ENCODE measurements at regions not wholly inside any gene's neighbourhood (a gene's known extent, or its start where the extent isn't known, plus 50 kb on each side); places are given as distances from the start of the nearest gene placed in this dataset.
A peak's percentile ranks its signal among the peaks of the same experiment; 100 is the strongest.

DNA sequence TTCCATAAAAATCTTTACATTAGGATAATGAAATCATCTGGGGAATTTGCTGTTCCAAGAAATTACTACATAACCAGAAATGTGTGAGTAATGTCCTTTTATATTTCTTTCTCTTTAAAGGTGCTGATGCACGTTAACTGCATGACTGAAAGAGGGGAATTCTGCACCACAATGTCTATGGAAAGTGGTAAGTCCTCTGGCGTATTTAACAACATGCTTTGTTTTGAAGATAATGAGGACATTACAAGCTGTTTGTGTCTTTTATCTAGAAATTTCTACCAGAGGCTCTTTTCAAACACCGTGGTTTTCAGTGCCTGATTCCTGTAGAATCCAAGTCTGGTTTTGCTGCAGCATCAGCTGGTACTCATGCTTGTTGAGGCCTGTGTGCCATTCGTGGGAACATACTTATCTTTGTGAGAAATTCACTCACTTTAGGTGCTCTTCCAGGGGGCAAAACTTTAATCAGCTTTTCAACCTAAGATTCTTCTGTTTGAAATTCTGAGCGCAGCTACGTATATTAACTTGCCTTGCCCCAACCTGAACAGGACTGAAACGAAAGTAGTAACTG, 257.2 kb downstream of the PDHA2 start:
- DNase-seq (ENCODE audit: low read depth): no peak

DNA sequence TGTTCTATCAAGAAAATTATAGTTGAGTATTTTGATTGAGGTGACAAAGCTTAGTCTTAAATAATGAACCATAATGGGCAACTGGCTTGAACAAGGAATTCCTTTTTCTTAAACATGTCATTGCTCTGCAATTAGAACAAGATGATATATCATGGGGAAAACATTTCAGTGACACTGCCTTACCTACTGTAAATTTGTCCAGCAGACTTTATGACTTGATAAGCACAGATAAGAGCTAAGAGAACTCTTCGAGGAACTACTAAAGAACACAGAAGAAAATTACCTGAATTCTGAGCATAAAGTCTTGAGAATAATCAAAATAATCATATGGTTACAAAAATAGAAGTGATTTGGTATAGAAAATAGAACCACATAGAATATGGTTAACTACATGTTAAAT, 257.8 kb downstream of the PDHA2 start:
- no peak for DNase-seq (ENCODE audit: low read depth)

DNA sequence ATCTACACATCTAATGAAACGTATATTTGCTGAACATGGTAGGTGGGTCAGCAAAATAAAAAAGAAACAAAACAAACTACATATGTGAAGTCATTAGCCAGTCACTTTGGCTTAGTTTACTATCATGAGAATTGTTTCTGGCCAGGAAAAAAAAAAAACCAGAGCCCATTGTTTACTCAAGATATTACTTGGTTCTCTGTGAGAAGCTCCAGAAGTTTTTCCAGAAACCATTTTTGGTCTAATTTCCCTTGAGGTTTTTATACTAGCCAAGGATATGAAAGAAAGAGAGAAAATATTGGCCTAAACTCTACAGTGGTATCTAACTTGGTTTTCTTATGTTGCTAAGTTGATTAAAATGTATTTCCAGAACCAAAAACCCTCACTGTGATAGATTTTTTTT, 259.1 kb downstream of the PDHA2 start:
- DNase-seq (ENCODE audit: low read depth): no peak

DNA sequence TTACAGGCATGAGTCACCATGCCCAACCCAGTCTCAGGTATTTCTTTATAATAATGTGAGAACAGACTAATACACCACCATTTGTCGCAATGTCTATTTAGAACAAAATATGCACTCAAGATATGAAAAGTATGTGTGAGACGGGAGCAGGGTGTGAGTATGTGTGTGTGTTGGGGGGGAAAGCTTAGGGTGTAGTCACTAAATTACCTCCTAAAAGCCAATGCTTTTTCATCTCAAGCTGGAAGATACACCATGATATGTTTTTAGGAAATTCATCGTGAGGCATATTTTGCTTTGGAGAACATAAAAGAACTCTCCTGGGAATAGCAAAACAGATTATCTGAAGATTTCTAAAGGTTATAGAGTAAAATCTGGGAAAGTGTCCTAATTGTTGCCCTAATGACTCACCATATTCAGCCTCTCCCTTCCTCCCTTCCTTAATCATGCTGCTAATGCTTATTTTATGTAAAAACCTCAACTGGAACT, 262.7 kb downstream of the PDHA2 start:
- DNase-seq (ENCODE audit: low read depth): no peak

DNA sequence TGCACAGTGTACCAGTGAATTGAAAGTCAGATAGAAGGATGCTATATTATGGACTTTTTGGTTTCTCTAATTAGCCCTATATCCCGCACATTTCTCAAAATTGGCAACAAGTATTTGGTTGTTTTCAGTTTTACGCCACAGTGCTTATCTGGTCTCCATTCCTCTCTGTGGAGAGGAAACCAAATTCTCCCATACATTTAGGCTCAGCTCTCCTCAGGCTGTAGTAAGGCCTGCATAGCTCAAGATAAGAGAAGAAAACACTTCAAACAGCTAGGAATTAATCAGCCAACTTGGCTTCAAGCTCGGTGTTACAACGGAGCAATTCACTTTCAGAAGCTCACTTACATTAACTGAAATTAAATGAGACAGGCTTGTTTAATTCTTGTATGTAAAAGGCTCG, 263.2 kb downstream of the PDHA2 start:
- DNase-seq (ENCODE audit: low read depth): no peak

DNA sequence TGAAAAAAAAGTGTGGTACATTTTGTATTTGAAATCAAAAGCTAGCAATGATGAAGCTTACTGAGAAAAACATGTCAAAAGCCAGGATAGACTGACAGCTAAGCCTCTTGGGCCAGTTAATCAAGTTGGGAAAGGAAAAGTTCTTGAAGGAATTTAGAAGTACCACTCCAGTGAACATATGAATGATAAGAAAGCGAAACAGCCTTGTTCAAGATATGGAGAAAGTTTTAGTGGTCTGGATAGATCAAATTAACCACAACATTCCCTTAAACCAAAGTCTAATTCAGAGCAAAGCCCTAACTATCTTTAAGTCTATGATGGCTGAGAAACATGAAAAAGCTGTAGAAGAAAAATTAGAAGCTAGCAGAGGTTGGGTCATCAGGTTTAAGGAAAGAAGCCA, 268.3 kb downstream of the PDHA2 start:
- no peak for DNase-seq (ENCODE audit: low read depth)

DNA sequence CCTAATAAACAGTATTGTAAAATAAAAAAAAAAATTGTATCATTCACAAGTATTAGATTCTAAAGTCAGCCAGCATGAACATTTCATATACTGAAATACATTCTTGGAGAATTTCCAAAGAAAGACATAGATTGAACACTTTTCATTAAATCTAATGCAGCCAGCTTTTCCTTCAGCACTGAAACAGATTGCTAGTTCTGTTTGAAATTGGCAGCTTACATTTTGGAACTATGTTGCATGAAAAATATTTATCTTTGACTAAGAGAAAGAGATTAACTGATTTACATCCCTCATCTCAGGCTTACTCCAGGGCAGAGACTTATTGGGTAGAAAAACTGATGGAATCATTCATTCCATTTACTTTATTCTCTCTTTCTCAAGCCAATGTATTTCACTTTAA, 272.7 kb downstream of the PDHA2 start:
- no peak for DNase-seq (ENCODE audit: low read depth)

DNA sequence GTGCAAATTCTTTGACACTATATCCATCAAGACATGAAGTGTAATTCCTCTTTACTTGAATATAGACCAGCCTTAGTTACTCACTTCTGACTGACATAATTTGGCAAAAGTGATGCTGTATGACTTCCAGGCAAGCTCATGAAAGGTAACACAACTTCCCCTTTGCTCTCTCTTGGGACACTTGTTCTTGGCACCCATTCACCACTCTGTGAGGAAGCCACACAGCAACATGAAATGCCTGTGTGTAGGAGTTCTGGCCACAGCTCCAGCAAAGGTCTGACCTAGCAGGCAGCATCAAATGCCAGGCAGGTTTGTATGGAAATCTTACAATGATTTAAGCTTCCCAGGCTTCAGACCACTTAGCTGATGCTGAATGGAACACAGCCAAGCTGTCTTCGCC, 280.3 kb downstream of the PDHA2 start:
- DNase-seq (ENCODE audit: low read depth): no peak

DNA sequence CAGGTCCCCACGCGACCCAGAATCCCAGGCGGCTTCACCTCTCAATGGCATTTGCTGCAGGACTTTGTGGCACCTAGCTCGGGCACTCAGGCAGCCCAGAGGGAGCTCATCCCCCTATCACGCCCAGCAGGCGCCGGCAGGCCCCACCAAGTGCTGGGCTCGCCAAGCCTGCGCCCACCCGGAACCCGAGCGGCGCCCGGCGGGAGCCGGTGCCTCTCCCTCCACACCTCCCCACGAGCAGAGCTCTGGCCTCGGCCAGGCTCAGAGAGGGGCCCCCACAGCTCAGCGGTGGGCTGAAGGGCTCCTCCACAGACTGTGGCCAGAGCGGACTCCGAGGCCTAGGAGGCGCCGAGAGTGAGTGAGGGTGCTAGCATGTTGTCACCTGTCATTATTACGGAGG, 286.3 kb downstream of the PDHA2 start:
- DNase-seq (ENCODE audit: low read depth): no peak

DNA sequence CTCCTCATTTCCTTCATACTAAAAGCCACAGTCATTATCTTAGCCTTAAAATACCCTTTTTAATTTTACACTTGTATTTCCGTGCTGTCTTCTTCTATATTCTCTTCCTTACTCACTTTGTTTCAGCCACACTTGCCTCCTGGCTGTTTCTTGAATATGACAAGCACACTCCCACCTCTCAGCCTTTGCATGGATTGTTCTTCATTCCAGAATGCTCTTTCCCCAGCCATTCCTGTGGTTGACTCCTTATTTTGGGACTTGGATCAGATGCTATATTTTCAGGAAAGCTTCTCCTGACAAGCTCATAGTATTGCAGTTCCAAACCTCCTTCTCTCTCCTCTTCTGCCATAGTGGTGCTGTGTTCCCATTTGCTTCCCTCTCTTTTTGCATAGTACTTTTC, 291.3 kb downstream of the PDHA2 start:
- DNase-seq (ENCODE audit: low read depth): no peak

DNA sequence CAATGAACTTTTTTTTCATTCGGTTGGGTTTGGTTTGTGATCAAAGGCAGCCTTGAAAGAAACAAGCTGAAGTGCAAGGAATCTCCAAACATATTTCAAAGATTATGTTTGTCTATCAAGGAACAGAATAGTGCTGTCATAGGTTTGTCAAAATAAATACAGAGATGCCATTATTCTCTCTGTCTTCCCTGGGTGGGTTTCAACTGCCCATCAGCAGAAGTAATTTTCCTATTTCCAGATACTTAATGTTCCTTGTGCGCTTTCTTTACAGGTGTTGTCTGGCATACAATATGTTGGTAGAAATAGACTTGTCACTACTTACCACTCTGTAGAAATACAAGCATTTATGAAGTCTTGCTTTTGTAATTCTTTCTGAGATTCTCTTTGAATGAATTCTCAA, 294.9 kb downstream of the PDHA2 start:
- DNase-seq (ENCODE audit: low read depth): no peak

DNA sequence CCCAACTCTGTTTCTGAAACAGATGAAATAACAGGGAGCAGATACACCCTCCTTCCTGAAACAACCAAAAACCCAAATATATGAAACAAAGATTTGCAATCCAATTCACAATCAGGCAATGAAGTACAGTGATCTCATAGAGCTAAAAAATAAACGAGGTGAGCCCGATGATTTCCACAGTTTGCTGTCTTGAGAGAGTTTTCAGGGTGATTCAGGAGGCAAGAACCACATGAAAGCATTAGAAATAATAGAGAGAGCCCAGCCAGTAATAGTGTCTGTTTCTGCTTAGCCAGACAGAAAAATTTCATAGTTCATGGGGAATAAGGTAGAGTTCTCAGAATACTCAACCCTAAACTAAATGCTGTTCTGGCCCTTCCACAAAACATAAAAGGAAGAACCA, 296.2 kb downstream of the PDHA2 start:
- DNase-seq (ENCODE audit: low read depth): no peak

DNA sequence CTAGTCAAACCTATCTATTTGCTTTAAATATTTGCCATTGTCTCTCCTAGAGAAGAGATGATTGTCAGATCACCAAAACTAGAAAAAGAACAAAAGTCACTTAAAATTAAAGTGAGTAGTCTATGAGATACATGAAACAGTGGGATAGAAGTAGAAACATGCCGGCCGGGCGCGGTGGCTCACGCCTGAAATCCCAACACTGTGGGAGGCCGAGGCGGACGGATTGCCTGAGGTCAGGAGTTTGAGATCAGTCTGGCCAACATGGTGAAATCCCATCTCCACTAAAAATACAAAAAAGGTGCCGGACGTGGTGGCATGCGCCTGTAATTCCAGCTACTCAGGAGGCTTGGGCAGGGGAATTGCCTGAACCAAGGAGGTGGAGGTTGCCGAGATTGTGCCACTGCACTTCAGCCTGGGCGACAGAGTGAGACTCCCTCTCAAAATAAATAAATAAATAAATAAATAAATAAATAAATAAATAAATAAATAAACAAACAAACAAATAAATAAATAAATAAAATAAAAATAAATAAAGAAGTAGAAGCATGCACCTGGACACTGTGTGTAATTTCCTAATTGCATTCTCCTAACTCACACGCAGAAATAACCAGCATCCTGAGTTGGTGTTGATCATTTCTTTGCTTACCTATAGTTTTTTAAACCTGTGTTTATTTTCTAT, 299.5 kb downstream of the PDHA2 start:
- DNase-seq (ENCODE audit: low read depth): no peak

DNA sequence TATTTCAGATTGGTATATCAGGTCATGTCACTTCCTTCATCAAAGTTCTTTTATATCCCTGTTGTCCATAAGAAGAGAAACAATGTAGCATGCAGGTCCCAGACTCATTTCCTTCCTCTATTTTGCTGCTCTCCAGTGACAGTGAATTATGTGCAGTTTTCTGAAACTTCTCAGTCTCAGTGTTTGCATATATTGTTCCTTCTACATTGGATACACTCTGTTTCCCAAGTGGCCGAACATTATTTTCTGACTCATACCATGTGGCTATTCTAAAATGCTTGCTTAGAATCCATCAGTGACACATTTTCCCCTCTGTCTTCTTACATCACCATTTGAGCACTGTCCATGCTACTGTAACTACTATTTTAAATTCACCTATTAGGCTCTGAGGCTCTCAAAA, 305.7 kb downstream of the PDHA2 start:
- no peak for DNase-seq (ENCODE audit: low read depth)

DNA sequence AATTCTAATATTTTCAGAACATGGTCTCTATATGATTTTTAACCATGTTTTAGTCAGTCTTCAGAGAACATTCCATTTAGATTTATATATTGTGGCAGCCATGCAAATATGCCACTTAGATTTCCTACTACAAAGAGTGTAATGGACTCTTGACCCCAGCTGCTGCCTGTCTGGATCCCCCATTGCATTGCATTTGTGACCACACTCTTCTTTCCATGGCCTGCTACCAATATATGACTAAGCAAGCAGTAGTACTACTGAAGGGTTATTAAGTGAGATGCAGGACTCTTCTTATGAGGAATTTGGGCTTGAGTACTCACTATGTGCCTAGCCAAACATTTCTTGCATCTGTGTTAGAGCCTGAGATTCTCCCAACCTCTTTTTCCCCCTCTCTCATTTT, 306.8 kb downstream of the PDHA2 start:
- no peak for DNase-seq (ENCODE audit: low read depth)

DNA sequence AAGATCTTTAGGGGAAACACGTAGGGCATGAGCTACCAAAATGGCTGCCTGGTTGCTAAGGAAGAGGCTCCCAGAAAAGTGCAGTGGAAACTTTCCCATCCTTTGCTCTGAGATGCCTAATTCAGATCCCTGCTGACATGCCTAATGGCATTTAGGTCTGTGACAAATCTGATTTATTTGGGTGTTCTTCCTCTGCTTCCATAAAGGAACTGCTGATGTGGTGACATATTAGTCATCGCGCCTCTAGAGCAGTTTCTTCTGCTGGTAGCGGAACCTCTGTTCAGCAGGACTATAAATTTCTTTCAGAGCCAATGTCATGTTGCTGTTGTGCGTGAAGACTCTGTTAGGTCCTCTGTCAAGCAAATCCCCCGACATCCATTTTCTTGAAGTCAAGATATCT, 310.0 kb downstream of the PDHA2 start:
- no peak for DNase-seq (ENCODE audit: low read depth)

DNA sequence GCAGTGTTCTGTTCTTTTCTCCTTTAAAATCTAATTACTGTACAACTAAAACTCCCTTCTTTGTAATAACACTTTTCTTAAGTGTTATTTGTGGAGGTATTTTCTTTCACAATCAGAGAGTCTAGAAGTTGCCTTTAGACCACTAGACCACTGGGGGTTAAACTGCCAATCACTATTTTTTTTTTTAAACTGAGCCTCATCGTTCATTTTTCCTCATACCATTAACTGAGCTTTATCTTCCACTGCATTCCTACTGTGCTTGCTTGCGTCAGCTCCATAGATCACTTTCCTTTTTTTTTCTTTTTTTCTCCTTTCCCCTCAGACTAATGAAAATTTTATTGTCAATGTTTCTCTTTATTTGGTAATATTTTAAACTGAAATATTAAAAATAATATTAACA, 310.6 kb downstream of the PDHA2 start:
- DNase-seq (ENCODE audit: low read depth): no peak

DNA sequence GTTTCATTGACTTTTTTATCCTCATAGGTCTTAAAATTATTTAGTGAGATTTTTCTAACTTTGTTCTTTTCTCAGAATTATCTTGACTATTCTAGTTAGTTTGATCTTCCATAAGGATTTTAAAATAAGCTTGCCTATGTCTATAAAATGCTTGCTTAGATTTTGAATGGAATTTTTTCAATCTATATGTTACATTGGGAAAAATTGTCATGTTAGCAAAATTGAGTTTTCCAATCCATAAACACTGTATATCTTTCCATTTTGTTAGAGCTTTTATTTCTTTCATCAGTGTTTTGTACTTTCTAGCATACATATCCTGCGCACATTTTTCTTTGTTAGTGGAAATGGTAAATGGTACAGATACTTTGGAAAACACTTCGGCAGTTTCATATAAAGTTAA, 312.9 kb downstream of the PDHA2 start:
- DNase-seq (ENCODE audit: low read depth): no peak

DNA sequence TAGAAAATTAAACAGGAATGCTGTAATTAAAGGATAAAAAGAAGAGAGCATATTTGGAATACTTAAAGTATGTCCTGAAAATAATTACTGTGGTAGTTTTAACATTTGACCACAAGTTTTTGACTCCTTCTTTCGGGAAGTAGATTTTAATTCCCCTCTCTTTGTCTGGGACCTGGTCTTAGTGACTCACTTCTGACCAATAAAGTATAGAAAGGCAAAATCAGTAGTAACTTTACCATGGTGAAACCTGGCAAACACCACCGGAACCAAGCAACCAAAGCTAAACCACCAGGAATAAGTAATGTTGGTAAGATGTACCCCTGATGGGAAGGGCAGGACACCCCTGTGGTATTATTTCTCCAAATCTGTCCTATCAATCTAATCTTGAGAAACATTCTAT, 314.8 kb downstream of the PDHA2 start:
- no peak for DNase-seq (ENCODE audit: low read depth)

DNA sequence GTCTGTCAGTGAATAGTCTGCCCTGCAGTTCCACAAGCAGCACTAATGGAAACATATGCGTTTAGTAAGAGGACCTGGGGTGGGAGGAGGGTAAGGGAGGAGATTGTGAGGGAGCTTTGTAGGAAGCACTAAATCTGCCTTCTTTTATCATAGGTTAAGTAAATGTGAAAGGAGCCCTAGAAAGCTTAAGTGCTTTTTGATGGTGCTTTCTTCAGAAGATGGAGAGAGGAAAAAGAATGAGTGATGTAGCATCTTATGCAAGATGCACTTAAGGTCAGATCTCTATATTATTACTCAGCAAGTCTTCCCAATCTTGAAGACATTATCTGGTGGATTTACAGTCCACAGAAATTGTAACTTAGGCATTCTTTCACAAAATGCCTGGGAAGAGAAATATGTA, 322.7 kb downstream of the PDHA2 start:
- DNase-seq (ENCODE audit: low read depth): no peak

DNA sequence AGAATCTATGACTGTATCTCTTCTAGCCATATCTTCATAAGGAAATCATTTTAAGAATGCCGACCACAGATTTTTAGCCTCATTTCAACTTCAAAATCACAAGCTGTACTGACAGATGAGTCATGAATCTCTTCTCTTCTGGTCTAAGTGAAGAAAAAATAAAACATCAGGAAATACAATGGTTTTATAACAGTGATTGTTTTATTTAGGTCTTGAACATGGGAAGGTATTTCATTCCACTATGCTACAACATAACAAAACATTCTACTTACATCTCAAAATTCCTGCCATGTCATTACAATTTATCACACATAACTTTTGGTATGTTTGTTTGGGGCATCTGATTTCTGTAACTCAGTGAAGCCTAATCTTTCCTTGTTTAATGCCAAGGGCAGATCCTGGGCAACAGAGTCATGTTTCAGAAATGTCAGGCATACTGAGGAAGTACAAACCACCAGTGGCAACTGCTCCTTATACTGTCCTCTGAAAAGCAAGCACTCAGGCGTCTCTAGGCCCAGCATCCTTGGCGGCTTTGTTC, 325.0 kb downstream of the PDHA2 start:
- no peak for DNase-seq (ENCODE audit: low read depth)

DNA sequence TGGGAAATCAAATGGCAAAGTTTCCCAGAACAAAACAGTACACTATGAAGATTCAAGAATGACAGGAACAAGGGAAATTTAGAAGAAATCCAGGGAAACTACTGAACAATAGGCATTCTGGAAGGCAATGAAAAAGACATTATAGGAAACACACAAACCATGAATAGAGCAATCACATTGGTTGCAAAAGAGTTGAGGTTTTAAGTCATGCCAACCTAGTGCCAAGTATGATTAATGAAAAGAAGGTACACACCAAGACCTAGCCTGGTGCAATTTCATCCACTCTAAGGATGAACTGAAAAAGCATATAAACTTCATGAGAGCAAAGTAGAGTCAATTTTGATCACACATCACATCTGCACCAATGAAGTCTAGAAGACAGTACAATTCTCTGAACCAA, 326.9 kb downstream of the PDHA2 start:
- no peak for DNase-seq (ENCODE audit: low read depth)

DNA sequence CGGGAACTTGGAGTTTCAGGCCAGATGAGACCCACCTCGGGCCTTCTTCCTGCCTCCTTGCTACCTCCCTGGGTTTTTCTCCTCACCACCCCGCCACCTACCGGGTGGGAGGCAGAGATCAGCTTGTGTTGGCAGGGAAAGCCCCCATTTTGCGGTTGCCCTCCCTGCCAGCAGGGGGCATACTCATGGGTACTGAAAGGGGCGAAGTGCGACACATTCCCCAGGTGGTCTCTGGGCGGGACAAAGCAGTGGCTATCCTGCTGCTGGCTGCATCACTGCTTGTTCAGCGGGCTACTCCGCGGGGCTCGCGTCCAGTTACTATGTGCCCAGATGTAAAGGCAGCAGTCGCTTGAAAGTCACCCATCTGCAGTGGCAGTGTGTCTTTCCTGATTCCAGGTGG, 330.3 kb downstream of the PDHA2 start:
- peak; percentile 34 for DNase-seq (ENCODE audit: low read depth)

DNA sequence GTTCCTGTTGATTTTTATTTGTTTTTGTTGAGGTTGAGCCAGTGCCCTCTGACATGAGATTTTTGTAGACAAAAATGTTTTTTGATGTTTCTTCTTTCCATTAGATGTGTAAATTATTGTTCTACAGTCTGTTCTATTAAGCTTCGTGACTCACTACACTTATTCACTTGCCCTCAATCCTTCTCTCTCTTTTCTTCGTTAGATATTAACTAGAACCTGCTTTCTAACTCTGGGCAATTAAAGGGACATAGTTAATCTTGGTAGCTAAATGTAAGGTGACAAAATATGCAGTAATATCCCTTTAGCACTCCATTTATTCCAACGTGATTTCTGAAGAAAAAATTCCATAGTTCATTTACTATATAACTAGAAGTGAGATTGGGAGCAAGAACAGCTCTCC, 333.9 kb downstream of the PDHA2 start:
- no peak for DNase-seq (ENCODE audit: low read depth)

All from Daoy (cell line).